Skeletal muscle tissue (tissue), 3 donors: ENCODE measurements at regions not wholly inside any gene's neighbourhood (a gene's known extent, or its start where the extent isn't known, plus 50 kb on each side); places are given as distances from the start of the nearest gene placed in this dataset.

ENCODE experiments used
- H3K27ac ChIP-seq: one replicate; pipeline ENCODE4 v1.7.0; 2013; ENCODE audit warnings: mild to moderate bottlenecking, low read depth, low read length, inconsistent platforms
- H3K27me3 ChIP-seq, 3 donors: one replicate each; pipeline ENCODE4 v1.7.0; 2013; ENCODE audit warnings: low read length in 3 of 3; ENCODE audit not compliant: control insufficient read depth in 3 of 3, insufficient read depth in 3 of 3
- H3K36me3 ChIP-seq, 3 donors: one replicate each; pipeline ENCODE4 v1.7.0; 2013; ENCODE audit warnings: low read length in 3 of 3; ENCODE audit not compliant: control insufficient read depth in 3 of 3, insufficient read depth in 3 of 3
- H3K4me1 ChIP-seq, 3 donors: one replicate each; pipeline ENCODE4 v1.7.0; 2013; ENCODE audit warnings: low read length in 3 of 3, mild to moderate bottlenecking in 3 of 3; ENCODE audit not compliant: control insufficient read depth in 3 of 3, insufficient read depth in 3 of 3
- H3K4me3 ChIP-seq, 3 donors: one replicate each; pipeline ENCODE4 v1.7.0; 2013; ENCODE audit warnings: low read length in 3 of 3
- H3K9ac ChIP-seq, 3 donors: one replicate each; pipeline ENCODE4 v1.7.0; 2013; ENCODE audit warnings: low read length in 3 of 3, mild to moderate bottlenecking in 3 of 3, moderate library complexity in 2 of 3, low read depth in 1 of 3
- H3K9me3 ChIP-seq, 3 donors: one replicate each; pipeline ENCODE4 v1.7.0; 2013; ENCODE audit warnings: low read length in 3 of 3; ENCODE audit not compliant: control insufficient read depth in 3 of 3
- donor health status: Osteomylitis.

DNA sequence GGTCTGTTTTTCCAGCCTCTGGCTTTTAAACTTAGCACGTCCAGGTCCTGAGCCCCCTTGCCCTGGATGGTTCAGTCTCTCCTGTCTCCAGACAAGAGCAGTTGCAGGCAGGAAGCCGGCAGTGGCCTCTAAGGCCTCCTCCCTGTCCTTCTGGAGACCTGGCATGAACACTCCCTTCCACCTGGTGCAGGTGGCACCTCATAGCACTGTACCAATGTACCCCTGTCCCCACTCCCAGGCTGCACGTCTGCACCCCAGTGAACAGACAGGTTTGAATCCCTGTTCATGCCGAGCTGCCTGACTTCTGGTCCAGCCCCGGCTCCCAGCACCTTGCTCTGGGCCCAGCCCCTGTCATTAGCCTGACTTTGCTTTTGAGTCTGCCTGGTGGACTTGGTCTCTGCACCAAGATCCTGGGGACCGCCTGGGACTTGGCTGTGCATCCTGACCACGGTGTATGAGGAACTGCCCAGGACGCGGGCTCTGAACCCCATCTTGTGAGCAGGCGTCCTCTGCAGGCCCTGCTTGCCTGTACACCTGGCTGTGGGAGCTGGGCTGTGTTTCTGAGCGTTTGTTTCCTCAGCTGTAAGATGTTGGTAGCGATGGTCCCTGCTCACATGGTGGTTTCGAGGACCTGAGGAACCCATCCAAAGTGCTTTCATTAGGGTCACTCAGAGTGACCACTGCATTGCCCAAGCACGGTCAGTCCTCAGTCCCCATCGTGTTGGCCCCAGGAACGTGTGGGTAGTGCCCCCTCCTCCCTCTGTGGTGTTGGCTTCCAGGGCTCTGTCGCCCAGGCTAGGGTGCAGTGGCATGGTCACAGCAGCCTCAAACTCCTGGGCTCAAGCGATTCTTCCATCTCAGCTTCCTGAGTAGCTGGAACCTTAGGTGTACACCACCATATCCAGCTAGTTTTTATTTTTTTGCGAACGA lies 75.0 kb upstream of the SHANK2 start:
- no peaks in the 10 kb centered on the region for H3K4me1 ChIP-seq
- no peak overlapping the region for H3K27ac ChIP-seq
- no peak overlapping the region for H3K4me3 ChIP-seq
- H3K27me3 ChIP-seq: peaks cover 0 to 22% (median 11%) of the 10 kb centered on the region in 3 donors
- H3K9ac ChIP-seq: no peak overlapping the region
- no peaks in the 10 kb centered on the region for H3K36me3 ChIP-seq
- H3K9me3 ChIP-seq: no peaks in the 10 kb centered on the region

DNA sequence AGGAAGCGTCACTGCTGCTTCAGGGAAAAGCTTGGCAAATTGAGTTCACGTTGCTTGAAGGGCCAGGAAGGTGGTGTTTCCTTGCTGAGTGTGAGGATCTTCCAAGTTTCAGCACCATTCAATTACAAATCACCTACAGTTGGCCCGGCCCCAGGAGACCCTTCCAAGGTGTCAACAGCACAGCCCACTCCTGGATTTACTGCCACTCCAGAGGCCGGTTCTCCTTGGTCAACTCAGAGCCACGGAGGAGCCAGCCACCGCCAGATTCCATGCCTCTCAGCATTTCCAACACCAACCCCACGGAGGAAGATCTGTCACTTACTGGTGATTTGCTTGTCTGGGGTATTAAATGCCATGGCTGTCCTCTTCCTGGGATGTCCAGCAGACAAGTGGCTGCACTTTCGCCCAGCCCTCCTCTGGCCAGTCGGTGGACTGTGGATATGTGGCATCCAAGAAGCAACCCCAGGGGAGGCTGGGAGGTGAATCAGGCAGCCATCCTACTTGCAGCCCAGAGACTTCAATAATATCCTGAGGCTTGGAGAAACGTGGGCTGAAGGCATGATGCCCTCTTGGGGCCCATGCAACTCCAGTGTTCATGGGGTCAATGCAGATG lies 74.1 kb upstream of the SHANK2 start:
- Histone ChIP-seq H3K4me1 (no peaks in the 10 kb centered on the region), H3K36me3 (no peaks in the 10 kb centered on the region), H3K27ac (no peak overlapping the region), H3K4me3 (no peak overlapping the region), H3K27me3 (peaks cover 0 to 23% (median 11%) of the 10 kb centered on the region in 3 donors), H3K9me3 (peaks cover 0 to 4% (median 0%) of the 10 kb centered on the region in 3 donors), H3K9ac (no peak overlapping the region)

- Histone ChIP-seq H3K27ac (no peak overlapping the region), H3K27me3 (peaks cover 0 to 23% (median 8%) of the 10 kb centered on the region in 3 donors), H3K36me3 (no peaks in the 10 kb centered on the region), H3K9ac (no peak overlapping the region), H3K4me1 (no peaks in the 10 kb centered on the region), H3K9me3 (peaks cover 0 to 4% (median 0%) of the 10 kb centered on the region in 3 donors), H3K4me3 (no peak overlapping the region)
Measured at GRCh38 chr11:71325418-71326327, 73.3 kb upstream of the SHANK2 start.

DNA sequence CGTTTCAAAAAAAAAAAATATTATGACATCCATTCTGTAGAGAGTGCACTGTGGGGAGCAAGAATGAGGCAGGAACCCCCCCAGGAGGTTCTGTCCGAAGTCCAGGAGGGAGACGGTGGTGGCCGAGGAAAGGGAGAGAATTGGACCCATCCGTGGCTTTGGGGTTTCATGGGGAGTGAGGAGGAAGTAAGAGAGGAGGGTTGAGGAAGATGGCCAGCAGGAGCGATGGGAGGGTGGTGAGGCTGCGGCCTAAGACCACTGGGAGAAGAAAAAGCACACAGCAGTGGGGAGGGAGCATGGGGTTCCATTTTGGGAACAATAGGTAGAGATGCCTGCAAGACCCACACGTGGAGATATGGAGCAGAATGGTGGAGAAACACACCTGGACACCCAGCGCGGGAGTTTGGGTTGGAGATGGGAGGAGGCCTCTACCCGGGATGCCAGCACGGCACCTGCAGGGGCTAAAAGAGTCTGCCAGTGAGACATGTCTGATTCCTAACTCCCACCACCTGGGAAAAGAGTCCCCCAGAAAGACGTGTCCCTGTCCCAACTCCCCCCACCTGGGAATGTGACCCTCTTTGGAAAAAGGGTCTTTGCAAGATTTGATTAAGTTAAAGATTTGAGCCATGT lies 72.5 kb upstream of the SHANK2 start:
- no peak overlapping the region for H3K4me3 ChIP-seq
- peaks cover 0 to 4% (median 0%) of the 10 kb centered on the region in 3 donors for H3K9me3 ChIP-seq
- H3K27ac ChIP-seq: no peak overlapping the region
- H3K4me1 ChIP-seq: no peaks in the 10 kb centered on the region
- H3K27me3 ChIP-seq: peaks cover 0 to 19% (median 8%) of the 10 kb centered on the region in 3 donors
- H3K36me3 ChIP-seq: no peaks in the 10 kb centered on the region
- no peak overlapping the region for H3K9ac ChIP-seq

DNA sequence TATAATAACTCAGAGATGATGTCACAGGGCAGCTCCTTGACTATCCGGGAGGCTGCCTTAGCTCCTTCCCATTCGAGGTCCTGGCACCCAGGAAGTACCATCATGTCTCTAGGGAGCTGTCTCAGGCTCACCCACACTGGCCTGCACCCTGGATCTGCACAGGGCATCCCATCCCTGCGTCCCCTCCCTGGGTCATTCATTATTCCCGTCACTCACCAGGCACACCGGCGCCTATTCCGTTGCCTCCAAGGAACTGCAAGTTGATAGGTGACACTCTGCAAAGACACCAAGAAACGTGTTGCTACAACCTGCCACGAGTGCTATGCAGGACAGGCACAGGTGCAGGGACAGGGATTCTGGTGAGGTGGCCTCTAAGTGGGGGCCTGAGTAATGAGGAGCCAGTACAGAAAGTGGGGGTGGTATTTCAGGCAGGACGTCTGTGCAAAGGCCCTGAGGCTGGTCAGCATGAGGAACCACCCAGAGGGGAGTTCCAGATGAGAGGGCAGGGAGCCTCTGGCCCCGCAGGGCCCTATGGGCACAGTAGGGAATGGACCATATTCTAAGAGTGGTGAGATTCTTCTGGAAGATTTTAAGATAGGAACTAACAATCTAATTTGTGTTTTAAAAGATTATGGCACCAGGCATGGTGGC lies 71.6 kb upstream of the SHANK2 start:
- no peak overlapping the region for H3K4me3 ChIP-seq
- H3K27me3 ChIP-seq: peaks cover 0 to 17% (median 8%) of the 10 kb centered on the region in 3 donors
- H3K4me1 ChIP-seq: no peaks in the 10 kb centered on the region
- no peak overlapping the region for H3K27ac ChIP-seq
- H3K36me3 ChIP-seq: no peaks in the 10 kb centered on the region
- no peak overlapping the region for H3K9ac ChIP-seq
- H3K9me3 ChIP-seq: peaks cover 0 to 4% (median 0%) of the 10 kb centered on the region in 3 donors

DNA sequence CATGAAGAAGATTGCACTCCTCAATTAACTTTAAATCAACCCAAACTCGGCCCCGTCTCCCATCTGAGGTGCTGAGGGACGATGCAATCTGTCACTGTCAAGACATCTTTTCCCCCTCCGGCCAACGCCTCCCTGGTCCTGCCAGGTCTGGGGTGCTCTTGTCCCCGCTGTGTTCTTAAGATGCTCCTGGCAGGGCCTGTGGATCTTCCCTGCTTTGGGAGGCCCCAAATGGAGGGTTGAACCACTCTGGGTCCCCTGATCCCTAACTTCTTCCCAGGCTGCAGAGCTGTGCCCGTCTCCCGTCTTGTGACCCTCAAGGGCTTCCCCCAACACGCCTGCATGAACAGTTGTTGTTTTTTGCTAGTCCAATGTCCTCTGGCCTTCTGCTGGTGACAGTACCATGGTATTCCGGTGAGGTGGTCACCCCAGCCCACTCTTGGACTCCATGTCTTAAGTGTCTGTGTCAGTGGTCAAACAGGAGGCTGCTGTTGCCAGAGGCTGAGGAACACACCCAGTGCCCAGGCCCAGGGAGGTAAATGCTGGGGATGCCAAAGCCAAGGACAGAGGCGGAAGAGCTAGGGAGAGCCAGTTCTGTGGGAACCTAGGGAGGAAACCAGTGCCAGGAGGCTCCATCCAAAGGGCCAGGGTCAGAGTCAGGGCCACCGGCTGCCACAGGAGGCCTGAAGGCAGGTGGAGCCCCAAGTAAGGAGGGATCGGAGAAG lies 70.6 kb upstream of the SHANK2 start:
- Histone ChIP-seq H3K36me3 (no peaks in the 10 kb centered on the region), H3K9ac (no peak overlapping the region), H3K9me3 (peaks cover 0 to 4% (median 0%) of the 10 kb centered on the region in 3 donors), H3K4me1 (no peaks in the 10 kb centered on the region), H3K27ac (no peak overlapping the region), H3K4me3 (no peak overlapping the region), H3K27me3 (peaks cover 0 to 17% (median 8%) of the 10 kb centered on the region in 3 donors)

DNA sequence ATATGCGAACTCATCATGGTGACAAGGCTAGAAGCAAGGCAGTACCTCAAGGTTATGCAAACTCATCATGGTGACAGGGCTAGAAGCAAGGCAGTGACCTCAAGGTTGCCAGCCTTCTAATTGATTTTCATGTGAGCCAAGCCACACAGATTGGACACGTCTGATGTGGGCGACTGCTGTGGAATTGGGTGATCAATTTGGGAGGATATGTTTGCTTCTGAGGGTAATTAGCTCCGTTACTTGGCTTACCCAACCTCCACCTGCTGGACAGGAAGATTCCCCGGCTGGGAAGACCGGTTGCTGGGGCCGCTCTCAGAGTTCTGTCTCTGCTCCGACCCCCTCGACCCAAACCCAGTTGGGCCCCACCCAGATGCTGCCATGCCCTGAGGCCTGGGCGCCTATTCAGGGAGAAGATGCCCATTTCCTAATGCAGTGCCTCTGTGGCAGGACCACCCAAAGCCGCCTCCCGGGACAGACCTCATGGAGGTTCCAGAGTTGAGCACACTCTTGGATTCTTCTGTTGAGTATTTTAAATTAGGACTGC lies 69.9 kb upstream of the SHANK2 start:
- H3K9ac ChIP-seq: no peak overlapping the region
- no peak overlapping the region for H3K4me3 ChIP-seq

DNA sequence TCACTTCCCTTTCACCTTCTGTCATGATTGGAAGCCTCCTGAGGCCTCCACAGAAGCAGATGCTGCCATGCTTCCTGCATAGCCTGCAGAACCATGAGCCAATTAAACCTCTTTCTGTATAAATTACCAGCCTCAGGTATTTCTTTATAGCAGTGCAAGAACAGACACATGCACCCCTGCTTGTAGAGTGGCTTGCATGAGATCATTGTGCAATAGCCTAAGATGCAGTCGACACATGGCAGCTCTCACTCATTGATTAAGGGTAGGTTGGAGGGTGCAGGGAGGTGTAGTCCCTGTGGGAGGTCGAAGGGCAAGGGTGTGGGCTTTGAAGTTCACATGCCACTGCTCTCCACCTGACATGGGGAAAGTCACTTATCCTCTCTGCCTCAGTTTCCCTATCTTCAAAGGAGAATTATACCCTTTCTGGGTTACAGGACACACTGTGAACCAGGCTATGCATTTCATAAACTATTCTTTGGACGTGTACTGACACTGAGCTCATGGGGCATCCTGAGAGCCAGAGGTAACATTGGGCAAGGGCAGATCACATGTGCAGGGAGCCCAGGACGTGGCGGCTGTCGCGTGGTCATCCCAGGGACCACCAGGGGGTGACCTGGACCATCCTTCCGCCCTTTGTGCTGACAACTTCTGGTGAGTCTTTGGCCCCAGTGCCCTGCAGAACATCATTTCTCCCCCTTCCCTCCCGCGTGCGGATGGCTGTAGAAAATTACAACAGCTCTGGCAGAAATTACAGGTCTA lies 69.2 kb upstream of the SHANK2 start:
- Histone ChIP-seq H3K36me3 (no peaks in the 10 kb centered on the region), H3K9me3 (peaks cover 0 to 4% (median 1%) of the 10 kb centered on the region in 3 donors), H3K4me1 (no peaks in the 10 kb centered on the region), H3K27me3 (peaks cover 0 to 11% (median 8%) of the 10 kb centered on the region in 3 donors), H3K4me3 (no peak overlapping the region), H3K27ac (no peak overlapping the region), H3K9ac (no peak overlapping the region)

More for the DNA sequence above, 69.9 kb upstream of the SHANK2 start:
- Histone ChIP-seq H3K4me1 (no peaks in the 10 kb centered on the region), H3K9me3 (peaks cover 0 to 4% (median 0%) of the 10 kb centered on the region in 3 donors), H3K36me3 (no peaks in the 10 kb centered on the region), H3K27ac (no peak overlapping the region), H3K27me3 (peaks cover 0 to 11% (median 8%) of the 10 kb centered on the region in 3 donors)
